ENCODE measurements at regions not wholly inside any gene's neighbourhood (a gene's known extent, or its start where the extent isn't known, plus 50 kb on each side); places are given as distances from the start of the nearest gene placed in this dataset.

GRCh38 chr18:71919211-71919610 lies 624.9 kb downstream of the CBLN2 start:
- no peak for TF ChIP-seq CTCF (IDR thresholded peaks at IDR 0.05; ENCODE audit: insufficient read depth, low read depth, low read length, missing control alignments)
- no peak for DNase-seq (ENCODE audit: low read depth)
- H3K4me3 ChIP-seq (ENCODE audit: low read depth, low read length) = no peak overlapping the region

GRCh38 chr18:71913641-71914040 lies 630.5 kb downstream of the CBLN2 start:
- no peak for DNase-seq (ENCODE audit: low read depth)
- TF ChIP-seq CTCF (IDR thresholded peaks at IDR 0.05; ENCODE audit: insufficient read depth, low read depth, low read length, missing control alignments) = no peak

GRCh38 chr18:71902482-71902881 lies 641.7 kb downstream of the CBLN2 start:
- no peak overlapping the region for H3K4me3 ChIP-seq (ENCODE audit: low read depth, low read length)
- no peak for TF ChIP-seq CTCF (IDR thresholded peaks at IDR 0.05; ENCODE audit: insufficient read depth, low read depth, low read length, missing control alignments)
- no peak for DNase-seq (ENCODE audit: low read depth)

More at GRCh38 chr18:71913641-71914040, 630.5 kb downstream of the CBLN2 start:
- no peak overlapping the region for H3K4me3 ChIP-seq (ENCODE audit: low read depth, low read length)

GRCh38 chr18:71899707-71900472 lies 644.3 kb downstream of the CBLN2 start:
- TF ChIP-seq CTCF (IDR thresholded peaks at IDR 0.05; ENCODE audit: insufficient read depth, low read depth, low read length, missing control alignments) = no peak
- no peak for DNase-seq (ENCODE audit: low read depth)

GRCh38 chr18:71899183-71899582 lies 645.0 kb downstream of the CBLN2 start:
- H3K4me3 ChIP-seq (ENCODE audit: low read depth, low read length) = no peak overlapping the region
- DNase-seq (ENCODE audit: low read depth) = no peak
- TF ChIP-seq CTCF (IDR thresholded peaks at IDR 0.05; ENCODE audit: insufficient read depth, low read depth, low read length, missing control alignments) = no peak

More at GRCh38 chr18:71899707-71900472, 644.3 kb downstream of the CBLN2 start:
- no peak overlapping the region for H3K4me3 ChIP-seq (ENCODE audit: low read depth, low read length)

- TF ChIP-seq CTCF (IDR thresholded peaks at IDR 0.05; ENCODE audit: insufficient read depth, low read depth, low read length, missing control alignments) = no peak
- no peak for DNase-seq (ENCODE audit: low read depth)
- H3K4me3 ChIP-seq (ENCODE audit: low read depth, low read length) = no peak overlapping the region
Measured at GRCh38 chr18:71887509-71887908, 656.6 kb downstream of the CBLN2 start.

GRCh38 chr18:71878226-71878625 lies 665.9 kb downstream of the CBLN2 start:
- no peak overlapping the region for H3K4me3 ChIP-seq (ENCODE audit: low read depth, low read length)
- no peak for DNase-seq (ENCODE audit: low read depth)
- TF ChIP-seq CTCF (IDR thresholded peaks at IDR 0.05; ENCODE audit: insufficient read depth, low read depth, low read length, missing control alignments) = no peak

All from GM12865 (cell line).